NCI-H2081 (cell line): ENCODE measurements at regions not wholly inside any gene's neighbourhood (a gene's known extent, or its start where the extent isn't known, plus 50 kb on each side); places are given as distances from the start of the nearest gene placed in this dataset.

Experiments used
- DNase-seq, 2 experiments: peaks; one replicate each; lab custom pipeline; 2025; lab: John Stamatoyannopoulos, UW

GRCh38 chr10:62453274-62453673, 79.1 kb downstream of the ZNF365 start:
- DNase-seq: no peak

- no peak for DNase-seq
These were observed 80.7 kb downstream of the ZNF365 start for GRCh38 chr10:62454687-62455397.

- no peak for DNase-seq
These were observed 82.5 kb downstream of the ZNF365 start for GRCh38 chr10:62456611-62457101.

- DNase-seq: no peak
These were observed 83.0 kb downstream of the ZNF365 start for GRCh38 chr10:62457196-62457595.

- no peak for DNase-seq
These were observed 83.4 kb downstream of the ZNF365 start for GRCh38 chr10:62457598-62457997.

GRCh38 chr10:62459072-62459471, 84.9 kb downstream of the ZNF365 start:
- DNase-seq: no peak

- DNase-seq: no peak
These were observed 85.3 kb downstream of the ZNF365 start for GRCh38 chr10:62459500-62459899.

- DNase-seq: no peak
These were observed 86.2 kb downstream of the ZNF365 start for GRCh38 chr10:62460393-62460792.

GRCh38 chr10:62461120-62461519, 87.0 kb downstream of the ZNF365 start:
- no peak for DNase-seq

- no peak for DNase-seq
These were observed 88.3 kb downstream of the ZNF365 start for GRCh38 chr10:62462461-62462860.

- no peak for DNase-seq
These were observed 89.2 kb downstream of the ZNF365 start for GRCh38 chr10:62463364-62463763.

- DNase-seq: no peak
These were observed 90.1 kb downstream of the ZNF365 start for GRCh38 chr10:62464308-62464707.

GRCh38 chr10:62466590-62466989, 92.4 kb downstream of the ZNF365 start:
- DNase-seq: no peak

GRCh38 chr10:62467527-62467926, 93.4 kb downstream of the ZNF365 start:
- DNase-seq: no peak

GRCh38 chr10:62471711-62472110, 97.5 kb downstream of the ZNF365 start:
- no peak for DNase-seq

- DNase-seq: no peak
These were observed 99.1 kb downstream of the ZNF365 start for GRCh38 chr10:62473241-62473640.

- DNase-seq: no peak
These were observed 101.4 kb downstream of the ZNF365 start for GRCh38 chr10:62475551-62475950.

- DNase-seq: no peak
These were observed 105.4 kb downstream of the ZNF365 start for GRCh38 chr10:62479523-62479922.

- DNase-seq: no peak
These were observed 106.0 kb downstream of the ZNF365 start for GRCh38 chr10:62480196-62480595.

- DNase-seq: no peak
These were observed 108.4 kb downstream of the ZNF365 start for GRCh38 chr10:62482581-62482980.

- DNase-seq: no peak
These were observed 117.4 kb downstream of the ZNF365 start for GRCh38 chr10:62491597-62491996.

- peak; percentile 4 to 22 for DNase-seq
These were observed 118.1 kb downstream of the ZNF365 start for GRCh38 chr10:62492012-62492869.

GRCh38 chr10:62492870-62493180, 118.7 kb downstream of the ZNF365 start:
- DNase-seq: no peak
